ENCODE measurements at regions not wholly inside any gene's neighbourhood (a gene's known extent, or its start where the extent isn't known, plus 50 kb on each side); places are given as distances from the start of the nearest gene placed in this dataset.
"Not testable (repeated sequence)": the region's sequence is repeated elsewhere in the genome, so short reads cannot be mapped to it uniquely, and the experiment has no call there.

- no peak for DNase-seq (ENCODE audit: low spot score)
These were observed 379.3 kb upstream of the CHD1 start for GRCh38 chr5:99308131-99308530.

- no peak for DNase-seq (ENCODE audit: low spot score)
These were observed 376.3 kb upstream of the CHD1 start for GRCh38 chr5:99305045-99305580.

- no peak for DNase-seq (ENCODE audit: low spot score)
These were observed 356.8 kb upstream of the CHD1 start for GRCh38 chr5:99285606-99286005.

DNA sequence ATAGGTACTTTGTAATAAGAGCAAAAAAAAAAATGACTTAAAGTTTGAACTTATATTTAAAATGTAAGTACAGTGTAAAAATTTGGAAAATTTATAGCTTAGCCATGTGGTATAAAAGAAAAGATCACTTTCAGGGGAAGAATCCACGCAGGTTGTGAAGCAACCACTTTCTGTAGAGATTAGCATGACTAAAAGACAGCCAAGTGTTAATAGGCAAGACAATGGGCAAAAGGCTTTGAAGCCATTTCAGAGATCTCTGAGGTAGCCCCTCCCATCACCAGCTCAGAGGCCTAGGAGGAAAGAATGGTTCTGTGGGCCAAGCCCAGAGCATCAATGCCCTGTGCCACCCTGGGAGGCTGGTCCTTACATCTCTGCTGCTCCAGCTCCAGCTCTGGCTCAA, 346.3 kb upstream of the CHD1 start:
- DNase-seq (ENCODE audit: low spot score), result no peak

GRCh38 chr5:99272576-99272975, 343.8 kb upstream of the CHD1 start:
- no peak for DNase-seq (ENCODE audit: low spot score)

- no peak for DNase-seq (ENCODE audit: low spot score)
These were observed 330.0 kb upstream of the CHD1 start for GRCh38 chr5:99258819-99259218.

GRCh38 chr5:99248066-99248465, 319.3 kb upstream of the CHD1 start:
- no peak for DNase-seq (ENCODE audit: low spot score)

DNA sequence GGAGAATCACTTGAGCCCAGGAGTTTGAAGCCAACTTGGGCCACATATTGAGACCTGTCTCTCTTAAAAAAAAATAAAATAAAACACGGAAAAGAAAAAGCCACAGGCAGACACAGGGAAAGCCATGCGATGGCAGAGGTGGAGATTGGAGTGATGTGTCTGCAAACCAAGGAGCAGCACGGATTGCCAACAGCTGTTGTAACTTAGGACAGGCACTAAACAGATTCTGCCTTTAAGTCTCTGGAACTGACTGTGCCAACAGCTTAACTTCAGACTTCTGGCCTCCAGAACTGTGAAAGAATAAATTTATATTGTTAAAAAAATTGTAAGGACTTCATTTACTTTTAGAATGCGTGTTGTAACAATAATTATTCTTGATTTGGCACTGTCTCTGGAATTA, 318.5 kb upstream of the CHD1 start:
- DNase-seq (ENCODE audit: low spot score), result no peak

- DNase-seq (ENCODE audit: low spot score), result no peak
These were observed 314.3 kb upstream of the CHD1 start for GRCh38 chr5:99243111-99243510.

GRCh38 chr5:99239826-99240360, 311.1 kb upstream of the CHD1 start:
- no peak for DNase-seq (ENCODE audit: low spot score)

GRCh38 chr5:99191206-99191745, 262.5 kb upstream of the CHD1 start:
- DNase-seq (ENCODE audit: low spot score), result no peak

DNA sequence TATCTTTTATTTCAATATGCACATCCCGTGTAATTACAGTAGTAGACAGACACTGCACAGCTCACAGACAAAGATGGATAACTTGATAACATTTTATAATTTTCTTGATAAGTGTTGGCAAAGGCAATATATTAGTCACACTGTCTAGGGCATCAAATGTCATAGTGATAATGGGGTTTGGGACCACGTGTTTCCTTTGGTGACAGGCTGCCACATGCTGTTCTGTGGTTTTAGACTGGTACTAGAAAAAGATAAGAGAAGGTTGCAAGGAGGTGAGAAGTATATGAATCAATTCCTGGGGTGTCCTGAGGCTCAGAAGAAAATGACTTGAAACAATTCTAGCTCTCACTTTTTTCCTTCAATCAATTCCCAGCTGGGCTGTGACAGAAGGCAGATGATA, 258.8 kb upstream of the CHD1 start:
- no peak for DNase-seq (ENCODE audit: low spot score)

GRCh38 chr5:99179206-99179605, 250.4 kb upstream of the CHD1 start:
- DNase-seq (ENCODE audit: low spot score), result no peak

GRCh38 chr5:99177796-99178195, 249.0 kb upstream of the CHD1 start:
- DNase-seq (ENCODE audit: low spot score), result no peak

DNA sequence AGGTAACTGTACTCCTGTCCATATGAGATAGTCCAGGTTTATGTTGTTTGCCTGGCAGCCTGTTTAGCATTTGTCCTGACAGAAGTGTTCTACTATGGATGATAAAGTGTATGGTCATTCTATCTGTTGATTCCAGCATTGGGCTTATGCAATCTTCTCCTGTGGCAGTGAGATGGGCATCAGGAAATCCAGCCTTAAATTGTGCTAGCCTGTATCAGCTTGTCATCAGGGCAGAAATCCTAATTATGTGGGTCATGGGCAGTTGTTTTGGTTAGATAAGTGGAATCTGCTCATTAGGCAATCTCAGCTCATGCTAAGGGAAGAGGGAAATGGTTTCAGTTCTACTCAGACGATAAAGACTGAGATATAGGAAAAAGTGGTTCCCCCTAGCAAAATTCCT, 247.4 kb upstream of the CHD1 start:
- no peak for DNase-seq (ENCODE audit: low spot score)

GRCh38 chr5:99169309-99169708, 240.5 kb upstream of the CHD1 start:
- no peak for DNase-seq (ENCODE audit: low spot score)

- DNase-seq (ENCODE audit: low spot score), result not testable (repeated sequence)
These were observed 232.7 kb upstream of the CHD1 start for GRCh38 chr5:99161538-99161937.

GRCh38 chr5:99156688-99157087, 227.9 kb upstream of the CHD1 start:
- no peak for DNase-seq (ENCODE audit: low spot score)

- DNase-seq (ENCODE audit: low spot score), result not testable (repeated sequence)
These were observed 214.5 kb upstream of the CHD1 start for GRCh38 chr5:99143283-99143795.

DNA sequence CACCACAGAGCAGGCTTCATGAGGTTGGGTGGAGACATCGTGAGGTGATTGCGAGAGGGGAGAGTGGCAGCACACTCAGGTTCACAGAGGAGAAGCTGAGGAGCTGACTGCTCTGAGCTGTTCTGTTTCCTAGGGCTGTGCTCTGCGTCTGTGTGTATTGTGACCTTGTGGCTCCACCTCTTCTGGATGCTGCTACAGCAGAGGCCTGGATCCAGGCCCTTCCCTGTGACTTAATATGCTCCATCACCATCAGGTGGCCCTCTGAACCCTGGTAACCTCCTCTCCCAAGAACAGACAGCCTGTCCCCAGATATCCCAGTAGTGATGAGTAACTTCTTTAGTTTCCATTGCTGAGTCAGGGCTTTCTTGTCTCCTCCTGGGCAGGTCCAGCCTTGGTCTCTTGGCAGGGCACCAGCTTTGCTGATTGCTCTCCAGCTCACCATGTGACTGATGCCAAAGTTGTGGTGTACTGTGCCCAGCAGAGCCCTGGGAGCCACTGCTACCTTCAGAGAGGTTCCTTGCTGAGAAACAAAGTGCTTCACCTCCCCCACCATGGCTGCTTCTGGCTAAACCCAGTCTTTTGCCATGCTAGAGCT, 212.8 kb upstream of the CHD1 start:
- DNase-seq (ENCODE audit: low spot score), result no peak

DNA sequence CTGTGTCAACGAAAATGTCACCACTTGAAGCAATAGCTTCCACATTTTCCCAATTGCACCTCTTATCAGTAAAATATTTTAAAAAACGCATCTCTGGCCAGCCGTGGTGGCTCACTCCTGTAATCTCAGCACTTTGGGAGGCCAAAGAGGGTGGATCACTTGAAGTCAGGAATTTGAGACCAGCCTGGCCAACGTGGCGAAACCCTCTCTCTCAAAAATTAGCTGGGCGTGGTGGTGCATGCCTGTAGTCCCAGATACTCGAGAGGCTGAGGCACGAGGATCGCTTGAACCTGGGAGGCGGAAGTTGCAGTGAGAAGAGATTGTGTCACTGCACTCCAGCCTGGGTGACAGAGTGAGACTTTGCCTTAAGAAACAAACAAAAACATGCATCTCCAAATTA, 210.1 kb upstream of the CHD1 start:
- no peak for DNase-seq (ENCODE audit: low spot score)

- DNase-seq (ENCODE audit: low spot score), result no peak
These were observed 205.1 kb upstream of the CHD1 start for GRCh38 chr5:99133921-99134320.

DNA sequence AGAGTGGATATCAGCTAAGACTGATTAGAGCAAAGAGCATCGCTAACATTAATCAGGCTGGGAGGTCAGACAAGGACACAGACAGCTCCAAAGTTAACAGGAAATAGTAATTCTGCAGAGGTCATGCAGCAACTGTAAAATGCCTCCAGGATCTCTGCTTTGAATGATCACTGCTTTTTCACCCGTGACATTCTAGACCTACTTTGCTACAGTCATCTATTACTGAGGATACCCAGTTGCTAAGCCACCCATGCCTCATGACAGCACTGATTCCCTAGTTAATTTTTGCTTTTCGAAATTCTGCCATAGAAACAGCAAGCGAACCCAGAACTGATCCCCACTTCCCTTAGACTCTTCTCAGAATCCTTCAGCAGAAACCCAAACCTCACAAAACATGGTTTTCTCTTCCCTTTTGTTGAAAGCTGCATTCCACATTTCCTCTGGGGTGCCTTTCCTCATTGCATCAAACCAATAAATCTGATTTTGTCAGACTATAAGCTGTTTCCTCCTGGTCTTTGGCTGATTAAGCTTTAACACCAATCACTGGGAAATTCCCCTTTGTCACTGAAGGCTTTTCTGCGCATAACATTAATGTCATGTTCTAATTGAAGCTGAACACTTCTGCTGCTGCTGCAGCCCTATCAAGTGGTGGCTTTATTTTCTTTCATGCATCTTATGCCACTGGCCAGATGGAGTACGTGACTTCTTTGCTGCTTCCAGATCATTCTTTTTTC, 201.1 kb upstream of the CHD1 start:
- DNase-seq (ENCODE audit: low spot score), result no peak
